Activated B cell treated with CpG ODN at 0.5 μM for 24 hours (primary cell): ENCODE measurements at regions not wholly inside any gene's neighbourhood (a gene's known extent, or its start where the extent isn't known, plus 50 kb on each side); places are given as distances from the start of the nearest gene placed in this dataset.
"Not testable (repeated sequence)": the region's sequence is repeated elsewhere in the genome, so short reads cannot be mapped to it uniquely, and the experiment has no call there.

ENCODE experiments used
- ATAC-seq: fragments of 200-7000 bp; cut with Tn5 transposase; one replicate; pipeline ENCODE4 v1.10.0; 2021; ENCODE audit warnings: low read depth, mild to moderate bottlenecking, moderate library complexity
- CTCF ChIA-PET: fragments of 350-600 bp; sonication (Branson Sonifier 250); formaldehyde crosslinking; loops from one replicate; lab custom pipeline; 2021; ENCODE audit warnings: antibody characterized with exemption; lab: Charles Lee
- POLR2A ChIA-PET: fragments of 350-600 bp; sonication (Branson Sonifier 250); formaldehyde crosslinking; loops from one replicate; lab custom pipeline; 2021; ENCODE audit warnings: antibody characterized with exemption; lab: Charles Lee
- DNase-seq: peaks from one replicate; pipeline ENCODE4 v3.0.0; 2022
- H3K27ac Mint-ChIP-seq: one replicate; pipeline ENCODE4 v1.8.0; 2020; ENCODE audit warnings: mixed read lengths
- H3K27me3 Mint-ChIP-seq: one replicate; pipeline ENCODE4 v1.8.0; 2021; ENCODE audit warnings: mixed read lengths
- H3K36me3 Mint-ChIP-seq: one replicate; pipeline ENCODE4 v1.8.0; 2021; ENCODE audit warnings: low read depth, mixed read lengths
- H3K4me1 Mint-ChIP-seq: one replicate; pipeline ENCODE4 v1.8.0; 2021; ENCODE audit warnings: mixed read lengths
- H3K4me3 Mint-ChIP-seq: one replicate; pipeline ENCODE4 v1.8.0; 2020; ENCODE audit warnings: mild to moderate bottlenecking, mixed read lengths
- H3K9me3 Mint-ChIP-seq: one replicate; pipeline ENCODE4 v1.8.0; 2020; ENCODE audit warnings: mixed read lengths
- intact Hi-C: fragments of 100-400 bp; cut with micrococcal nuclease; formaldehyde crosslinking; loops from one replicate; pipeline ENCODE4 v1.15.1; 2024
- TF ChIP-seq, protein P1 (sequence below): fragments of 200-600 bp; IDR thresholded peaks from one replicate; pipeline ENCODE4 v1.8.0; 2022; ENCODE audit warnings: antibody characterized with exemption, mild to moderate bottlenecking

DNA sequence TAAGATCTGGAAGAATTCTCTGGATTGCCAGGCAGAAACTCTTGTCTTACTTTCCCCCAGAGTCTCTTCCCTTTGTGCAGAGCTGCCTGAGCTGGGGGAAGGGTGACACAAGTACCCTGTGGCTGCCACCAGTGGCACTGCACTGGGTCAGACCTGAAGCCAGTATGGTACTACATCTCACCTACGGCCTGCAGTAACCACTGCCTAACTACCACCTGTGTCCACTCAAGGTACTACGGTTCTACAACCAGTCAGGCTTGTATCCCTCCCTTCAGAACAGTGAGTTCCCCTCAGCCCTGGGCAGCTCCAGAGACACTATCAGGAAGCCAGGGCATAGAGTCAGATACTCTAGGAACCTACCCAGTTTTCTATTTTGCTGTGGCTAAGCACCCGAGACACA lies 212.0 kb upstream of the POU5F2 start:
- peaks cover 61% of the 10 kb centered on the region for H3K36me3 Mint-ChIP-seq
- CTCF ChIA-PET = no interaction called here

DNA sequence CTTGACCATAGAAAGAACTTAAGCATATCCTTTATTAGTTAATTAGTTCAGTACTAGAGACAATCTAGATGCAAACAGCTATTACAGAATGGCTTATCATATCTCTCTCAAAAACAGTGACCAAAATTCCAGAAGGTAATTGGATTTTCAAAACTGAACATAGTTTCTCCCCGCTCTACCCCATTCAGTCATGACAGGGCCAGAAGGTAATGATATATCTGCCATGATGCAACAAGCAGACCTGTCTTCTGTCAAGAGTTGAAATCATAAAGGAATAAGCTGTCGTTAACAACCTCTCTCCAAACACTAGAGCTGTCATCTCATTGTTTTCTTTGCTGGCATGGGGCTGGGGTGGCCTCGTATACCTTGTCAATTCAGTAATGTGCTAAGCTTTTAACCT lies 200.5 kb upstream of the POU5F2 start:
- ChIA-PET POLR2A (no interaction called here), CTCF (no interaction called here)
- Mint-ChIP-seq H3K27ac (no peak overlapping the region), H3K4me3 (no peak overlapping the region), H3K36me3 (peaks cover 7% of the 10 kb centered on the region), H3K4me1 (peaks cover 6% of the 10 kb centered on the region), H3K9me3 (no peaks in the 10 kb centered on the region), H3K27me3 (no peaks in the 10 kb centered on the region)
- DNase-seq (no peak), ATAC-seq (no peak)
- TF ChIP-seq, protein P1, sequence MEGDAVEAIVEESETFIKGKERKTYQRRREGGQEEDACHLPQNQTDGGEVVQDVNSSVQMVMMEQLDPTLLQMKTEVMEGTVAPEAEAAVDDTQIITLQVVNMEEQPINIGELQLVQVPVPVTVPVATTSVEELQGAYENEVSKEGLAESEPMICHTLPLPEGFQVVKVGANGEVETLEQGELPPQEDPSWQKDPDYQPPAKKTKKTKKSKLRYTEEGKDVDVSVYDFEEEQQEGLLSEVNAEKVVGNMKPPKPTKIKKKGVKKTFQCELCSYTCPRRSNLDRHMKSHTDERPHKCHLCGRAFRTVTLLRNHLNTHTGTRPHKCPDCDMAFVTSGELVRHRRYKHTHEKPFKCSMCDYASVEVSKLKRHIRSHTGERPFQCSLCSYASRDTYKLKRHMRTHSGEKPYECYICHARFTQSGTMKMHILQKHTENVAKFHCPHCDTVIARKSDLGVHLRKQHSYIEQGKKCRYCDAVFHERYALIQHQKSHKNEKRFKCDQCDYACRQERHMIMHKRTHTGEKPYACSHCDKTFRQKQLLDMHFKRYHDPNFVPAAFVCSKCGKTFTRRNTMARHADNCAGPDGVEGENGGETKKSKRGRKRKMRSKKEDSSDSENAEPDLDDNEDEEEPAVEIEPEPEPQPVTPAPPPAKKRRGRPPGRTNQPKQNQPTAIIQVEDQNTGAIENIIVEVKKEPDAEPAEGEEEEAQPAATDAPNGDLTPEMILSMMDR = no peak
- intact Hi-C loops = no loop called here

More for the DNA sequence above, 212.0 kb upstream of the POU5F2 start:
- no peaks in the 10 kb centered on the region for H3K27me3 Mint-ChIP-seq
- no peak overlapping the region for H3K27ac Mint-ChIP-seq
- TF ChIP-seq, protein P1 = no peak
- POLR2A ChIA-PET = no interaction called here
- no peak overlapping the region for H3K4me3 Mint-ChIP-seq
- H3K9me3 Mint-ChIP-seq = peaks cover 6% of the 10 kb centered on the region
- ATAC-seq (no peak), DNase-seq (no peak)
- intact Hi-C loops = no loop called here
- H3K4me1 Mint-ChIP-seq = no peaks in the 10 kb centered on the region

- DNase-seq, H3K27ac Mint-ChIP-seq, POLR2A ChIA-PET, intact Hi-C loops, H3K4me1 Mint-ChIP-seq, CTCF ChIA-PET, H3K27me3 Mint-ChIP-seq, H3K4me3 Mint-ChIP-seq, ATAC-seq: not testable (repeated sequence)
- H3K9me3 Mint-ChIP-seq = peaks cover 11% of the 10 kb centered on the region
- peaks cover 19% of the 10 kb centered on the region for H3K36me3 Mint-ChIP-seq
These were observed 191.9 kb upstream of the POU5F2 start for GRCh38 chr5:93933269-93933668.

DNA sequence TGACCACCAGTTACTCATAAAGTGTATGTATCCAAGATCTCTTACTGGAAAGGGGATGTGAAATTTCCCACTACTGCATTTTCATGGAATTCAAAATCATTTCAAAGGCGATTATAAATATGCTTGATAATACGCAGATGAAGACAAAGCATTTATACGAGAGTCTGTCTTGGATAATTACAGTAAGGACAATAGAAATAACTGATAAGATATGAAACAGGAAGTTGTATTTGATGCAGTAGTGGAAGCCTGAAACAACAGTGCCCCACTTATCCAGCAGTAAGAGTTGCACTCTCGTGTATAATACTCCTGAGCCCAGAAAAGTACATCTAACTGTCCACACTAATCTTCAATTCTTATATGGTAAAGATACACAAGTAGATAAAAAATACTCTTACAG lies 188.7 kb upstream of the POU5F2 start:
- peaks cover 21% of the 10 kb centered on the region for H3K36me3 Mint-ChIP-seq
- H3K4me1 Mint-ChIP-seq = no peaks in the 10 kb centered on the region
- H3K27ac Mint-ChIP-seq = no peak overlapping the region

DNA sequence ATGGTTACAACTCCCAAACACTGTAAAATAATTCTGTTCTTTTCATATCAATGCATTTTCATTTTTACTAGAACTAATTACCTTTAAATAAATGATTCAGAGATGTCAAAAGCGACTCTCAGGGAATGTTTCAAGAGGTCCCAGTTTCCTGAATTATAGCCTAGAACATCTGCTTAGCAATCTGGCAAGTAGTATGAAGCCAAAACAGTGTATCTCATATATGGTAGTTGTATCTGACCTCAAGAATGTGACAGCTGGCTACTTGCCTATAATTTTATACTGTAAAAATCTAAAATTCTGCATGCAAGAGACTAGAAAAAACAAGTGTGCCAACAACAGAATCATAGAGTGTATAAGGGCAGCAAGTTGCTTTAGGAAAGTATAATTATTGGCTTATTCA lies 187.7 kb upstream of the POU5F2 start:
- Mint-ChIP-seq H3K36me3 (peaks cover 13% of the 10 kb centered on the region), H3K4me1 (no peaks in the 10 kb centered on the region), H3K9me3 (peaks cover 4% of the 10 kb centered on the region), H3K27ac (no peak overlapping the region), H3K4me3 (no peak overlapping the region), H3K27me3 (no peaks in the 10 kb centered on the region)
- DNase-seq = no peak
- TF ChIP-seq, protein P1 = no peak
- no peak for ATAC-seq
- intact Hi-C loops = no loop called here
- POLR2A ChIA-PET = no interaction called here
- CTCF ChIA-PET = no interaction called here

More for the DNA sequence above, 188.7 kb upstream of the POU5F2 start:
- Mint-ChIP-seq H3K9me3 (peaks cover 9% of the 10 kb centered on the region), H3K27me3 (no peaks in the 10 kb centered on the region), H3K4me3 (no peak overlapping the region)
- ChIA-PET POLR2A (no interaction called here), CTCF (no interaction called here)
- intact Hi-C loops = no loop called here
- DNase-seq (no peak), ATAC-seq (no peak)
- TF ChIP-seq, protein P1 = no peak
